HFF-Myc (cell line): ENCODE measurements at regions not wholly inside any gene's neighbourhood (a gene's known extent, or its start where the extent isn't known, plus 50 kb on each side); places are given as distances from the start of the nearest gene placed in this dataset.
"Not testable (repeated sequence)": the region's sequence is repeated elsewhere in the genome, so short reads cannot be mapped to it uniquely, and the experiment has no call there.

ENCODE experiments used
- DNase-seq: peaks from one replicate; pipeline ENCODE4 v3.0.0-alpha.2; 2011; ENCODE audit warnings: low read depth; ENCODE audit errors: extremely low read depth
- H3K4me3 ChIP-seq: replicated peaks from 2 replicates; pipeline ENCODE4 v1.5.1; 2011; ENCODE audit warnings: low read depth, mild to moderate bottlenecking, control low read depth, low read length
- CTCF ChIP-seq: IDR thresholded peaks from 2 replicates; pipeline ENCODE4 v1.5.1; 2012; ENCODE audit warnings: mild to moderate bottlenecking, low read depth, low read length, control low read depth; ENCODE audit errors: missing control alignments

- no peak overlapping the region for H3K4me3 ChIP-seq
- no peak for TF ChIP-seq CTCF
- no peak for DNase-seq
These were observed 718.7 kb upstream of the ADGRB3 start for GRCh38 chr6:67916399-67916798.

GRCh38 chr6:67914419-67914818 lies 720.7 kb upstream of the ADGRB3 start:
- no peak overlapping the region for H3K4me3 ChIP-seq
- TF ChIP-seq CTCF, result no peak
- DNase-seq, result no peak

- no peak for TF ChIP-seq CTCF
- no peak overlapping the region for H3K4me3 ChIP-seq
- no peak for DNase-seq
These were observed 725.7 kb upstream of the ADGRB3 start for GRCh38 chr6:67909354-67909753.

- no peak for DNase-seq
- H3K4me3 ChIP-seq, result no peak overlapping the region
- no peak for TF ChIP-seq CTCF
These were observed 726.7 kb upstream of the ADGRB3 start for GRCh38 chr6:67908379-67908778.

- not testable (repeated sequence) for DNase-seq, H3K4me3 ChIP-seq
These were observed 730.3 kb upstream of the ADGRB3 start for GRCh38 chr6:67904735-67905134.

- no peak overlapping the region for H3K4me3 ChIP-seq
- no peak for TF ChIP-seq CTCF
- no peak for DNase-seq
These were observed 736.2 kb upstream of the ADGRB3 start for GRCh38 chr6:67898875-67899274.

GRCh38 chr6:67897998-67898607 lies 737.0 kb upstream of the ADGRB3 start:
- TF ChIP-seq CTCF, result no peak
- no peak overlapping the region for H3K4me3 ChIP-seq
- no peak for DNase-seq
